Stimulated activated CD8-positive, alpha-beta memory T cell treated with anti-CD3 and anti-CD28 coated beads, Interleukin-12 subunit alpha, Interleukin-12 subunit beta, amount 100 ng/mL, for 1 hour (primary cell): ENCODE measurements at regions not wholly inside any gene's neighbourhood (a gene's known extent, or its start where the extent isn't known, plus 50 kb on each side); places are given as distances from the start of the nearest gene placed in this dataset.
"Not testable (repeated sequence)": the region's sequence is repeated elsewhere in the genome, so short reads cannot be mapped to it uniquely, and the experiment has no call there.

Experiments
- DNase-seq: peaks from one replicate; pipeline ENCODE4 v3.0.0-alpha.2; 2020; ENCODE audit warnings: low read depth

GRCh38 chr13:71300602-71301001 lies 566.4 kb downstream of the DACH1 start:
- no peak for DNase-seq

DNA sequence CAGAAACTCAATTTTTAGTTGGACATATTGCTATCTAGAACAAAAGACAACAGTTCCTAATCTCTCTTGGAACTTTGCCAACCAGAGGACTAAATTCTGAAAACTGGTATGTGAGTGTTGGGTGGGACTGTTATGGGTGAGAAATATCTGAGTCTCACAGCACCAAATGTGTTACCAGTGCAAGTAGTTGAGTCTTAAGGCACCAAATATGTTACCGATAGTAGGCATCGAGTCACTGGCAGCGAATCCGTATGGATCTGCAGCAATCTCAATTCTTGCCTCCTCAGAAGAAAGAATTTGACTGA lies 575.2 kb downstream of the DACH1 start:
- DNase-seq = no peak

DNA sequence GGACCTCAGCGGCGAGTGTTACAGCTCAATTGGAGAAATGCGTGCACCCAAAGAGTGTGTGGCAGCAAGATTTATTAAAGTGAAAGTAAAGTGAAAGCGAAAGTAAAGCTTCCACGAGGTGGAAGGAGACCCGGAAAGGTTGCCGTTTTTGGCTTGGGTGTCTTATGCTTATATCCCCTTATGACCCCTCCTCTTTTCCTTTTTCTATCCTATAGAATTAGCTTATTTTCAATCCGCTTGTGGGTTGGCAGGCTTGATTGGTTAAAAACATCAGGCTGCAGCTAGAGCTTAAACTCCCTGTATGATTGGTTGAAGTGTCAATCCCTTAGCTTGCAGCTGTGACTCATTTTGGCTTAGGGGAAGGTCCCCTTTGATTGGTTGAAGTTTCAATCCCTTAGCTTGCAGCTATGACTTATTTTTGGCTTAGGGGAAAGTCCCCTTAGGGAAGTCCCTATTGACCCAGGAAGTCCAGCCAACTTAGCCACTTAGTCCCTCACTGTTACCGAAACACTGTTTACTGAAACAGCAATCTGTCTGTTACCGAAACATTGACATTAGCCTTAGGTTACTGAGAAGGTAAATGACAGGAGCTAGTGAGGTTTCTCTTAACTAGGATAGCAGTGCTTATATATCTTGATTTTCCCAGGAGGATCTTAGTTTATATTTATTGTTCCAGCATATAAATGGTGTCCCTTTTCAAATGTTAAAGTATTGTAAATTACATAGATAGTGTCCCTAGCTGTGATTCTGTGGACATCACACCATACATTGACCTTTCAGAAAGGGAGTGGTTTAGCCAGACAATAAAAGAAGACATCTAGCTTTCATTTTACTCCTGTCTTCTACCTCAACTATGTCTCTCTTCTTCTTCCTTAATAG lies 575.8 kb downstream of the DACH1 start:
- peak; percentile 17 for DNase-seq

- DNase-seq = not testable (repeated sequence)
These were observed 577.0 kb downstream of the DACH1 start for GRCh38 chr13:71289980-71290379.

DNA sequence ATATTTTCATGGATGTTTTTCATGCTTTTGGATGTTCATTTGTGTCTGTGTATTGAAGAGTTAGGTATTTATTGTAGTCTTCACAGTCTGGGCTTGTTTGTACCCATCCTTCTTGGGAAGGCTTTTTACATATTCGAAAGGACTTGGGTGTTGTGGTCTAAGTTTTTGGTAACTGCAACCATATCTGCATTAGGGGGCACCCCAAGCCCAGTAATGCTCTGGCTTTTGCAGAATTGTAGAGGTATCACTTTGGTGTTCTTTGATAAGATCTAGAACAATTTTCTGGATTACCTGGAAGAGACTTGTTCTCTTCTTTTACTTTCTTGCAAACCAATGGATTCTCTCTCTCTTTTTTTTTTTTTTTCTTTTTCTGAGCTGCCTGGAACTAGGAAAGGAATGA lies 581.3 kb downstream of the DACH1 start:
- no peak for DNase-seq

DNA sequence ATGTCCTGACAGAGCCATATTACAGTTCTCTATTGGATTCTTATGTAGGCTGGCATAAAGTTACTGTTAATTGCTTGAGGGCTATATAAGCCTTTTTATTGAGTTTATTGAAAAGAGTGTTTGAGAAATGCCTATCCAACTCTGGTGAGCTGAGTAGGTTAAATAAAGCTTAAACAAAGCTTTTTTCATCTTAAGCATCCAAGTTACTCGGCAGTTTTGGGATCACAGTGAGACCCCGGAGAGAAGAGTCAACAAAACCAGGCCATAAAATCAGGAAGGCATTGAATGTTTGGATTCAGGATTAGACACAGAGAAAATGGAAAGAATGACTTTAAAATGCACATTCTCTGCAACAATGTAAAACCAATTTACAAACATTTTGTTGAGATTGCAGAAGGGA lies 588.5 kb downstream of the DACH1 start:
- DNase-seq = no peak

GRCh38 chr13:71274923-71275608 lies 591.9 kb downstream of the DACH1 start:
- no peak for DNase-seq

DNA sequence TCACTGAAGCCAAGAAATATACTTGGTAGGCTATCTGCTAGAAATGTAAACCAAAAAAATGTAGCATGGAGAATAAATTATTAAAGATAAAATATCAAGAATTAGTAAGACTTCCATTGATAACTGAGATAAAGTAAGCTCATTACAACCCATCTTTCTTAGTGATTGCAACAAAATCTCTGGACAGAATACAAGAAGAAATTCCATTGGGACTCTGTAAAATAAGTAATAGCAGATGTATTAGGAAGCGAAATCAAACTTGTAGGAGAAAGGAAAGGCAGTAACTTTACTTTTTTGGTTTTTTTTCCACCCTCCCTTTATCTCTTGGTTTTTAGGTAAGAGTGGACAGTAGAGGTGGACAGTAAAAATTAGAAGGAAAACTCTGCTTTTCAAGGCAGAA lies 605.7 kb downstream of the DACH1 start:
- DNase-seq = no peak

GRCh38 chr13:71260246-71260645 lies 606.8 kb downstream of the DACH1 start:
- DNase-seq = no peak

DNA sequence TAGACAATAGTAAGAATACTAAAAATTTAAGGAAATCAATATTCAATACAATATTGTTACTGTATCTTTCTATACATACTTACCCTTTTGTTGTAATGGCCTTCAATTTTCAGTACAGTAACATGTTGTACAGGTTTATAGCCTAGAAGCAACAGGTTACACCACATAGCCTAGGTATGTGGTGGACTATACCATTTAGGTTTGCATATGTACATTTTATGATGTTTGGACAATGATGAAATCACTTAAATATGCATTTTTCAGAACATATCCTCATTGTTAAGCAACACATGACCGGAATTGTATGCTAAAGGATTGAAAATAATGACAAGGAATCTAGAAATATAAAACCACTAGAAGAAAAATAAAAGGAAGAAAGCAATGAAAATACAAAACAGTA lies 611.4 kb downstream of the DACH1 start:
- no peak for DNase-seq

- no peak for DNase-seq
These were observed 612.6 kb downstream of the DACH1 start for GRCh38 chr13:71254384-71254783.

DNA sequence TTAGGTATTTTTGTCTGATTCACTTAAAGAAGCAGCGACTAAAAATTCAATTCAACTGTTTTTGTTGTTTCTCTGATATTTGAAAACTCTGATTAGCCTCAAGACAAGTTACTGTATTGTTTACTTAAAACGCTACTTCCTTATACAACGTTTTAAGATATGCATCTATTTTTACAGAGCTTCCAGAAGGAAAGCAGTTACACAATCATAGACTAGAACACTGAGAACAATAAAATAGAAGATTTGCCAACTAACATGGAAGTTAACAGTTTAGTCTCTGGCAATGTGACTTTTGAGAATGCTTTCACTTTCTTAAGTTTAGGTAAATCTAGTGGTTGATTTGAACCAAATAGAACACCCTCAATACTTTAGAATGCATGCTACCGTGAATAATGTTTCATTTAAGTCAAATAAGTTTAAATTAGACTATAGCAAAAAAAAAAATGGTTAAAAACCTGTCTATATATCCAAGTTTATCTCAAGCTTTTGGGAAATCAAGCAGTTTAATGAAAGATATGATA lies 614.8 kb downstream of the DACH1 start:
- DNase-seq = no peak

DNA sequence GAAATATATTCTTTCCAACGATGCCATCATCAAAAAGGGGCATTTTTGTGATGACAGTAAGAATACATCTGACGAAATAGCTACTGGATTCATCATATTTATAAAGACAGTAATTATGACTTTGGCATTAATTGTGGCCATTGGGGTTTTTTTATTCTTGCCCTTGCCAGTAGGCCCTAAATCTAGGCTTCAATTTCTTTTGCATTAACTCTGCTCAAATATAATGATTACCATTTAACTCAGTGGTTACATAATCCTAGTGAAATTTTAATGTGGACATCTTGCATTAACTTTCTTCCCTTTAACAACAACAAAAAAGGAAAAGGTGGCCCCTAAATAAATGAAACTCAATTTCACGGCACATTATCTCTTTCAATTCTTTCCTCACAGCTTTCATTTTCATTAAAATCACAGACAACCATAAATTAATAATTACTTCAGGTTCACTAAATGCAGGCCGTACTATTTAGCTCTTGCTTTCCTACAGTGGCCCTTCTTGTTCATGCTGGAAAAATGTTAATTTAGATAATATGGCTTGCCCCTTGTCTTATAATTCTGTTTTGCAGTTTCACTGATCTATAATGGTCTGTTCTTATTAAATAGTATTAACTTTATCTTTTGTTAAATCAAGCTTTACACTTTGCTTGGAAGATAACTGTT lies 615.6 kb downstream of the DACH1 start:
- DNase-seq = no peak

DNA sequence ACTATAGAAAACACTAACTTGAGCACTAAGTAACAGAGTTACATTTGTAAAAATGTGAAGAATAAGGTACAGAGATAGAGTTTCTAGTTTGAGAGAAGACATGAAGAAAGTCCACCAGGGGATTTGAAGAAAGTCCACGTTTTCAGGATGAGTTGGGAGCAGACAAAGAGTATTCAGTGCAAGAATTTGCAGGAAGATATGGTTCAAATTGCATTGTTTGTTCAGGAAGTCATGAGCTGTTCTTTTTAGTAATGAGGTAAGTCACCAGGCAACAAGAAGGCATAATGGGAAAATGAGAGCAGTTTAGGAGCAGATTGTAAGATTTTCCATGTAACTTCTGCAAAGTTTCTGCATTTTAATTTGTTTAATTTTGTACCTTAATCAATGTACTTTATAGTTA lies 618.0 kb downstream of the DACH1 start:
- no peak for DNase-seq

DNA sequence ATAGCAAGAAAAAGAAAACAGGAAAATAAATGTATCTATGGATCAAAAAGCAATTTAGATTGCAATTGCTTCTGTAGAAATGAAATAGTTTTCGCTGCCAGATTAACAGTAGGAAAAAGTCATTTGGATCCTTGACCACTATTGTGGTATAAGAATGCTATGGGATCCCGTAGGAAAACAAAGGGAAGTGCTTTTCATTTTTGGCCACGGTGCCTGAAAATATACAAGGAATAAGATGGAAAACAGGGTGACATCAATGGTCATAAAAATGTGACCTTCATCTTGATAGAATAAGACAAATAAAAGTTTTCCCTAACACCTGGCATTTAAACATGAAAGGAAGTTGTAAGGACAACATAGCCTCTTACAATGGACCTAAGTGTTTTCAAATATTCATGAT lies 622.8 kb downstream of the DACH1 start:
- no peak for DNase-seq

DNA sequence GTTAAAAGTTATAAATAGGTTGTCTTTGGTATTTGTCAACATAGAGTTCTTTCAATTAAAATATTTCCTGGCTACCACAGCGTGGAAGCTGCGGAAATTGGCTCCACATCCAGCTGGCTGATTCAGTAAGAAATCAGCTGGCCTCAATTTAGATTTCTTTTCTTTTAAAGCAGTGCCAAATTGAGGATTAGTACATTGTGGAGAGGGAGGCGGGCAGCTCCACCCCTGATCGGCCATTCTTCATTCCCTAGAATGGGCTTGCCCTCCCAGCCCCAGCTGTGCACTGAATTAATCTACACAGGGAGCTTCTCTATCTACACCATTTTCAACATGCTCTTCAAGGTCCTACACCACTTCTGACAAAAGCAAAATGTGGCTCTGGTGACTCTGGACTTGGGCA lies 624.8 kb downstream of the DACH1 start:
- DNase-seq = no peak

GRCh38 chr13:71240911-71241310 lies 626.1 kb downstream of the DACH1 start:
- no peak for DNase-seq

DNA sequence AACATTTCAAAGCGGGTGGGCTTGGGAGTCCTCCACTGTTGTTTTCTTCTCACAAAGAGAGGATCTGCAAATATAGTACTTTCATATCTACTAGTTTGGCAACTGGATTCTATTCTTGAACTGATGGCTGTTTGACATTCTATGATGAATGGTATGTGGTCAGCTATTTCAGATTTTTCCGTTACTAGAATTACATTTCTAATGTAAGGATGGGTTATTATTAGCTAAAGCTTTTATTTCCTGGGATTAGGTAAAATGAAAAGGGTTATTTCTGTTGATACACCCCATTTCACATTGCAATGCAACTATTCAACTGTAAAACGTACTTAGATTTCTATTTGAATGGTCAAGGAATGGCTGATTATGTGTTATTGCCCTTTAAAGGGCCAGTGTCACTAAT lies 629.7 kb downstream of the DACH1 start:
- DNase-seq = no peak

- no peak for DNase-seq
These were observed 647.1 kb downstream of the DACH1 start for GRCh38 chr13:71219698-71220415.

GRCh38 chr13:71218960-71219359 lies 648.0 kb downstream of the DACH1 start:
- no peak for DNase-seq

DNA sequence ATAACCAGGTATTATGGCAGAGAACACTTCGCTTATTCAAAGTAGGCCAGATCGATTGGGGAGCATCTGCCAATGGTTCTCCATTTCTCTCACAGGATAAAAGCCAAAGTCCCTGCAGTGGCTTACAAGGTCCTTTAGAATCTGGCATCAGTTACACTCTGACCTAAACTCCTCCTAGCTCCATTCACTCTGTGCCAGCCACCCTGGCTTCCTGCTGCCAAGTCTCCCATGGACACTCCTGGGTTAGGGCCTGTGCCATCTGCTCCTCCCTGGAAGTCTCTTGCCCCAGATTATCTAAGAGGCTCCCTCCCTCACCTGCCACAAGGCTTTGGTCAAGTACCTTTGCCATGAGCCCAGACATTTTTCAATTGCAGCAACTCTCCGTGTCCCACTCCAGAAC lies 649.2 kb downstream of the DACH1 start:
- no peak for DNase-seq

DNA sequence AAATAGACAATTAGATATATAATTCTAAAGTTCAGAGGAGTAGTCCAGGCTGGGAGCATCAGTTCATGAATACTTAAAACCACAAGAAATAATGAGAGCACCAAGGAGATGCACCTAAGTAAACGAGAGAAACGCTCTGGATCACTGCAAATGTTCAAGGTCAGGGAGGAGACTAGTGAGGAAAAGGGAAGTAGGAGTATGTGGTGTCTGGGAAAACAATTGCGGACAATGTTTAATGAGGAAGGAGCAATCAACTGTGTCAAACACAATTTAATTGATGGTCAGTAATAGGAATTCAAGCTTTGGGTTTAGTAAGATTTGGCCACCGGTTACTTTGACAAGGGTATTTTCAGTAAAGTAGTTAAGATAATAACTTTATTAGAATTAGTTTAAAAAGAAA lies 652.2 kb downstream of the DACH1 start:
- no peak for DNase-seq
